OCI-LY7 (cell line): ENCODE measurements at regions not wholly inside any gene's neighbourhood (a gene's known extent, or its start where the extent isn't known, plus 50 kb on each side); places are given as distances from the start of the nearest gene placed in this dataset.

ENCODE experiments used
- EZH2phosphoT487 ChIP-seq: fragments of 200-600 bp; sonication (generic); IDR thresholded peaks from 2 replicates; pipeline ENCODE4 v1.6.1; 2018; ENCODE audit warnings: low read depth, borderline replicate concordance, mild to moderate bottlenecking, mixed run types, antibody characterized with exemption, low read length, moderate library complexity, mixed read lengths
- TF ChIP-seq, protein P1 (sequence below): fragments of 200-600 bp; sonication (generic); conservative IDR thresholded peaks from 2 replicates; pipeline ENCODE4 v1.5.1; 2014; ENCODE audit warnings: mild to moderate bottlenecking, antibody characterized with exemption, low read length, moderate library complexity, mixed read lengths

DNA sequence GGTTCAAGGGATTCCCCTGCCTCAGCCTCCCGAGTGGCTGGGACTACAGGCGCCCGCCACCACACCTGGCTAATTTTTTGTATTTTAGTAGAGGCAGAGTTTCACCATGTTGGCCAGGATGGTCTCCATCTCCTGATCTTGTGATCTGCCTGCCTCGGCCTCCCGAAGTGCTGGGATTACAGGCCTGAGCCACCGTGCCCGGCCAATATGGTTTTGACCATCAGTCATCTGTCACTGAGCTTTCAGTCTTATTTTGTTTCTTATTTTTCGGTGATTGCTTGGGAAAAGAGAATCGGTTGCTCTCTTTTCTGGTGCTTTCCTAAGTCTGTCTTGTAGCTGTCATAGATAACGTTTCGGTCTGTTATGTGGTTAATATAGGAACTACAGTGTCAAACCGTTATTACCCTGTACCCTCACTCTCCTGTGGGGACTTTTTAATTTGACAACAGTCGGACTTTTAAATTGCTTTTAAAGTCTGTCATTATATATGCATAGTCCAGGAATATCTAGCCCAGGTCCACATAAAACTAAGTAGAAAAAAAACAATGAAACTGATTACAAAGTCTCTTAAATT, 453.4 kb downstream of the KCNJ18 start:
- TF ChIP-seq, protein P1, sequence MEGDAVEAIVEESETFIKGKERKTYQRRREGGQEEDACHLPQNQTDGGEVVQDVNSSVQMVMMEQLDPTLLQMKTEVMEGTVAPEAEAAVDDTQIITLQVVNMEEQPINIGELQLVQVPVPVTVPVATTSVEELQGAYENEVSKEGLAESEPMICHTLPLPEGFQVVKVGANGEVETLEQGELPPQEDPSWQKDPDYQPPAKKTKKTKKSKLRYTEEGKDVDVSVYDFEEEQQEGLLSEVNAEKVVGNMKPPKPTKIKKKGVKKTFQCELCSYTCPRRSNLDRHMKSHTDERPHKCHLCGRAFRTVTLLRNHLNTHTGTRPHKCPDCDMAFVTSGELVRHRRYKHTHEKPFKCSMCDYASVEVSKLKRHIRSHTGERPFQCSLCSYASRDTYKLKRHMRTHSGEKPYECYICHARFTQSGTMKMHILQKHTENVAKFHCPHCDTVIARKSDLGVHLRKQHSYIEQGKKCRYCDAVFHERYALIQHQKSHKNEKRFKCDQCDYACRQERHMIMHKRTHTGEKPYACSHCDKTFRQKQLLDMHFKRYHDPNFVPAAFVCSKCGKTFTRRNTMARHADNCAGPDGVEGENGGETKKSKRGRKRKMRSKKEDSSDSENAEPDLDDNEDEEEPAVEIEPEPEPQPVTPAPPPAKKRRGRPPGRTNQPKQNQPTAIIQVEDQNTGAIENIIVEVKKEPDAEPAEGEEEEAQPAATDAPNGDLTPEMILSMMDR = no peak
- TF ChIP-seq EZH2phosphoT487 = no peak
